Colonic mucosa (tissue), 4 donors: ENCODE measurements at regions not wholly inside any gene's neighbourhood (a gene's known extent, or its start where the extent isn't known, plus 50 kb on each side); places are given as distances from the start of the nearest gene placed in this dataset.

ENCODE experiments used
- DNase-seq: peaks from one replicate; pipeline ENCODE4 v3.0.0-alpha.2; 2020
- H3K27ac ChIP-seq: fragments of 200-600 bp; one replicate; pipeline ENCODE4 v1.8.0; 2021
- H3K27me3 ChIP-seq: fragments of 200-600 bp; one replicate; pipeline ENCODE4 v1.8.0; 2021
- H3K36me3 ChIP-seq: fragments of 200-600 bp; one replicate; pipeline ENCODE4 v1.8.0; 2021
- H3K4me1 ChIP-seq: fragments of 200-600 bp; one replicate; pipeline ENCODE4 v1.8.0; 2021; ENCODE audit warnings: mild to moderate bottlenecking
- H3K4me3 ChIP-seq: fragments of 200-600 bp; one replicate; pipeline ENCODE4 v1.8.0; 2021
- H3K9ac ChIP-seq, 2 donors: one replicate each; pipeline ENCODE4 v1.7.0; 2013; ENCODE audit warnings: control low read depth in 2 of 2, low read depth in 2 of 2, low read length in 2 of 2
- H3K9me3 ChIP-seq: fragments of 200-600 bp; one replicate; pipeline ENCODE4 v1.8.0; 2021
- intact Hi-C: fragments of 100-400 bp; cut with DNase I; formaldehyde crosslinking; loops from one replicate; pipeline ENCODE4 v1.14.1; 2022
- TF ChIP-seq, protein P1 (sequence below): fragments of 200-600 bp; IDR thresholded peaks from one replicate; pipeline ENCODE4 v1.8.0; 2022; ENCODE audit warnings: antibody characterized with exemption, mild to moderate bottlenecking
- donor health status: healthy.
- donor health status: DM: no; HTN: no; CAD: no.
- donor health status: DM: no; HTN: no; CAD: no.

DNA sequence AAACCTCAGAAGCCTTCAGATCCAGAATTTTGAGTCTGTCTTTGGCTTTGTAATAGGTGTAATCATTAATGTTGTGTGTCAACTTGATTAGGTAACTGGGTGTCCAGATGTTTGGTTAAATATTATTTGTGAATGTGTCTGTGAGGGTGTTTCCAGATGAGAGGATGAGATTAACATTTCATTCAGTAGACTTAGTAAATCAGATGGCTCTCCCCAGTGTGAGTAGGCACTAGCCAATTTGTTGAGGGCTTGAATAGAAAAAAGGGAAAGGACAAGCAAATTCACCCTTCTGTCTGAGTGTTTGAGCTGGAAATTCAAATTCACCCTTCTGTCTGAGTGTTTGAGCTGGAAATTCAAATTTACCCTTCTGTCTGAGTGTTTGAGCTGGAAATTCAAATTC lies 932.2 kb downstream of the SLC6A15 start:
- H3K9ac ChIP-seq, result no peak overlapping the region
- H3K27me3 ChIP-seq, result no peaks in the 10 kb centered on the region
- TF ChIP-seq, protein P1, sequence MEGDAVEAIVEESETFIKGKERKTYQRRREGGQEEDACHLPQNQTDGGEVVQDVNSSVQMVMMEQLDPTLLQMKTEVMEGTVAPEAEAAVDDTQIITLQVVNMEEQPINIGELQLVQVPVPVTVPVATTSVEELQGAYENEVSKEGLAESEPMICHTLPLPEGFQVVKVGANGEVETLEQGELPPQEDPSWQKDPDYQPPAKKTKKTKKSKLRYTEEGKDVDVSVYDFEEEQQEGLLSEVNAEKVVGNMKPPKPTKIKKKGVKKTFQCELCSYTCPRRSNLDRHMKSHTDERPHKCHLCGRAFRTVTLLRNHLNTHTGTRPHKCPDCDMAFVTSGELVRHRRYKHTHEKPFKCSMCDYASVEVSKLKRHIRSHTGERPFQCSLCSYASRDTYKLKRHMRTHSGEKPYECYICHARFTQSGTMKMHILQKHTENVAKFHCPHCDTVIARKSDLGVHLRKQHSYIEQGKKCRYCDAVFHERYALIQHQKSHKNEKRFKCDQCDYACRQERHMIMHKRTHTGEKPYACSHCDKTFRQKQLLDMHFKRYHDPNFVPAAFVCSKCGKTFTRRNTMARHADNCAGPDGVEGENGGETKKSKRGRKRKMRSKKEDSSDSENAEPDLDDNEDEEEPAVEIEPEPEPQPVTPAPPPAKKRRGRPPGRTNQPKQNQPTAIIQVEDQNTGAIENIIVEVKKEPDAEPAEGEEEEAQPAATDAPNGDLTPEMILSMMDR, result no peak
- no peaks in the 10 kb centered on the region for H3K36me3 ChIP-seq
- no peak for DNase-seq
- no peaks in the 10 kb centered on the region for H3K9me3 ChIP-seq
- no peak overlapping the region for H3K27ac ChIP-seq
- no peaks in the 10 kb centered on the region for H3K4me1 ChIP-seq
- H3K4me3 ChIP-seq, result no peak overlapping the region
- intact Hi-C loops, result no loop called here

DNA sequence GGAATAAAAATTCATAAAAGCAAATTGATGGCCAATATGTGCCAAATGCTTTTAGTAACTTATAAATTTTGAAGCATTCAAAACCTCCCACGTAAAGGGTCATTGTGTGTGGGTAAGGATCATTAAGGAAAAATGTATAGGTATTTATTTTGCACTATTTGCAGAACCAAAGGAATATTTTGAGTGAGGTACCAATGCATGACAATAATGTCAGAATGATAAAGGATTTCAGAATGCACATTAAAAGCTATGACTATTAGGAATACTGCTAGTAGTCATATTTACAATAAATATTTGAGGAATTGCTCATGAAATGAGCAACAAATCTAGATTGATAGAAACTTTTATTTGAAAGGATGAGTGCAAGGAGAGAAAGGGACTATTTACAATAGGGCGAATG lies 932.8 kb downstream of the SLC6A15 start:
- H3K27me3 ChIP-seq, result no peaks in the 10 kb centered on the region
- intact Hi-C loops, result no loop called here
- no peak overlapping the region for H3K9ac ChIP-seq
- no peaks in the 10 kb centered on the region for H3K9me3 ChIP-seq
- H3K36me3 ChIP-seq, result no peaks in the 10 kb centered on the region
- no peak for DNase-seq
- TF ChIP-seq, protein P1, result no peak
- no peak overlapping the region for H3K4me3 ChIP-seq
- H3K27ac ChIP-seq, result no peak overlapping the region
- H3K4me1 ChIP-seq, result no peaks in the 10 kb centered on the region

DNA sequence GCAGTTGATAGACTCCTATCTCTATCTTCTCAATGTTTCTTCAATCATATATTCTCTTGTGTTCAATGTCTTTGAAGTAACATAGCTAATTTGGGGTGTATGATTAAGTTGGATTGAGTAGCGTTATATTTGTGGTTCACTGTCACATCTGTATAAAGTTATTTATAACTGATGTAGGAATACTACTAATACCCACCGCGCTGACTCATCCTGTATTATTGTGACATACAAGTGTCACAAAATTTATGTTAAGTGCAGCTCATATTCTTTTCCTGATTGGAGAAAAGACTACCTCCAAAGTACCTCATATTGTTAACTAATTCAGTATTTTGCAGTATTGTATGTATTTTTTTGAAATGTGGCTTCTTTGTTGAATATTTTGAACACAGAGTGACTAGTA lies 940.8 kb downstream of the SLC6A15 start:
- TF ChIP-seq, protein P1, result no peak
- Histone ChIP-seq H3K4me1 (no peaks in the 10 kb centered on the region), H3K27ac (no peak overlapping the region), H3K9me3 (no peaks in the 10 kb centered on the region), H3K36me3 (no peaks in the 10 kb centered on the region), H3K27me3 (no peaks in the 10 kb centered on the region), H3K4me3 (no peak overlapping the region), H3K9ac (no peak overlapping the region)
- intact Hi-C loops, result no loop called here
- no peak for DNase-seq

DNA sequence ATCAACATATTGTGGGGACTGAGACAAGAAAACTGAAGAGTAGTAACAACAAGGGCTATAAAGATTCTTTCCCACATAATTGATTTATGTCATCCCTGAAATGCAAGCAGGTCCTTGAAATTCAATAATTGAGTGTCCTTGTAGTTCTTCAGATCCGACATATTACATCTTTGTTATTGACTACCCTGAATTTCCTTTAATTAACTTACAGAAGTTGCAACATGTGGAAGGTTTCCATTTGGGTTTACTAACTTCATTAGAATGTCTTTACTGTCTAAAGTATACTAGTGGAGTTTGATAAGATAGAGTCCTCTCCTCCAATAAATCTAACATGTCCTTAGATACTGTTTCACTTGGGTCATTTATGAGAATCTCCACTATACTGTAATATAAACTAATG lies 951.8 kb downstream of the SLC6A15 start:
- Histone ChIP-seq H3K9me3 (no peaks in the 10 kb centered on the region), H3K27me3 (no peaks in the 10 kb centered on the region), H3K4me1 (no peaks in the 10 kb centered on the region), H3K4me3 (no peak overlapping the region), H3K27ac (no peak overlapping the region), H3K9ac (no peak overlapping the region), H3K36me3 (no peaks in the 10 kb centered on the region)
- DNase-seq, result no peak
- TF ChIP-seq, protein P1, result no peak
- intact Hi-C loops, result no loop called here

DNA sequence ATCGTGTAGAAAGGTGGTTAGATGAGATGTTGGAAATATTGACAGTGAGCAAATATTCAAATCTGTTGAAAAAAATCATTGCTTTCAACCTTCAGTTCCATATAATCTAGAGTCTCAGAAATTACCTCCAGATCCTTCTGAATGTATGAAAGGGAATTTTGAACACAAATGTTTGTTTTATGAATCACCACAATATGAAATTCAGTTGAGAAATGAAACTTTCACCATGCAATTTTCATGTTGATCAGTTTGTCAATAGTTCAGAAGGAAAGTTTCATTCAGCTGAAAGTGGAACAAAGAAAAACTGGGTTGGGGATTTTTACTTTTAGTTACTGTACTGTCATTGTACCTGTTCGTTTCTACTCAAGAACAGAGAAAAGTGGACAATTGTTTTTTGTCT lies 953.6 kb downstream of the SLC6A15 start:
- no peaks in the 10 kb centered on the region for H3K36me3 ChIP-seq

More for the DNA sequence above, 953.6 kb downstream of the SLC6A15 start:
- DNase-seq, result no peak
- Histone ChIP-seq H3K4me1 (no peaks in the 10 kb centered on the region), H3K4me3 (no peak overlapping the region), H3K9ac (no peak overlapping the region), H3K27ac (no peak overlapping the region), H3K27me3 (no peaks in the 10 kb centered on the region), H3K9me3 (no peaks in the 10 kb centered on the region)
- intact Hi-C loops, result no loop called here
- TF ChIP-seq, protein P1, result no peak
